Lower leg skin (tissue), 4 donors: ENCODE measurements at regions not wholly inside any gene's neighbourhood (a gene's known extent, or its start where the extent isn't known, plus 50 kb on each side); places are given as distances from the start of the nearest gene placed in this dataset.

Experiments
- DNase-seq, 2 donors: peaks; one replicate each; pipeline ENCODE4 v3.0.0-alpha.2; 2019; ENCODE audit warnings: low spot score in 2 of 2
- H3K4me3 ChIP-seq: fragments of 200-600 bp; sonication (generic); 2 replicates; pipeline ENCODE4 v1.5.1; 2017; ENCODE audit warnings: mild to moderate bottlenecking, low read depth; ENCODE audit not compliant: poor library complexity, severe bottlenecking
- CTCF ChIP-seq, 3 donors: fragments of 450-650 bp; IDR thresholded peaks; one replicate each; pipeline ENCODE4 v1.5.1; 2016; ENCODE audit warnings: antibody characterized with exemption in 3 of 3, mild to moderate bottlenecking in 3 of 3, moderate library complexity in 2 of 3
- POLR2A ChIP-seq, 2 donors: fragments of 450-650 bp; IDR thresholded peaks; one replicate each; pipeline ENCODE4 v1.6.1; 2016 to 2017; ENCODE audit warnings: antibody characterized with exemption in 2 of 2, mild to moderate bottlenecking in 1 of 2, moderate library complexity in 1 of 2
- WGBS, 2 donors: methylation state at CpG; one replicate each; pipeline ENCODE4 v1.1.5; 2018; 5-methylcytosine and 5-hydroxymethylcytosine counted together
- intact Hi-C: fragments of 100-400 bp; cut with DNase I; formaldehyde crosslinking; loops from one replicate; pipeline ENCODE4 v1.15.0; 2023; ENCODE audit warnings: low total_unique reads

- no peak for DNase-seq
- 94 to 97% methylated on average over 5 of the region's 5 CpGs for WGBS, 2 donors
- TF ChIP-seq CTCF (IDR thresholded peaks at IDR 0.05): no peak
- TF ChIP-seq POLR2A (IDR thresholded peaks at IDR 0.05): no peak
Observed at GRCh38 chr9:89912605-89912953, 307.8 kb downstream of the GADD45G start.

GRCh38 chr9:89915187-89915586, 310.4 kb downstream of the GADD45G start:
- intact Hi-C loops: no loop called here
- no peak for TF ChIP-seq CTCF (IDR thresholded peaks at IDR 0.05)
- no peak for TF ChIP-seq POLR2A (IDR thresholded peaks at IDR 0.05)
- peak in 1 of 2 donors; percentile 34 for DNase-seq
- no peak overlapping the region for H3K4me3 ChIP-seq
- WGBS, 2 donors: 96 to 97% methylated on average over 3 of the region's 3 CpGs

More at GRCh38 chr9:89912605-89912953, 307.8 kb downstream of the GADD45G start:
- H3K4me3 ChIP-seq: no peak overlapping the region
- intact Hi-C loops: no loop called here

- WGBS, 2 donors: 73 to 74% methylated on average over 6 of the region's 6 CpGs
- TF ChIP-seq POLR2A (IDR thresholded peaks at IDR 0.05) (no peak), CTCF (IDR thresholded peaks at IDR 0.05) (no peak)
- peak in 1 of 2 donors; percentile 13 for DNase-seq
- H3K4me3 ChIP-seq: no peak overlapping the region
- intact Hi-C loops: no loop called here
Observed at GRCh38 chr9:89916001-89916597, 311.3 kb downstream of the GADD45G start.

GRCh38 chr9:89917861-89918260, 313.0 kb downstream of the GADD45G start:
- peak in 1 of 2 donors; percentile 32 for DNase-seq
- TF ChIP-seq POLR2A (IDR thresholded peaks at IDR 0.05) (no peak), CTCF (IDR thresholded peaks at IDR 0.05) (no peak)
- intact Hi-C loops: no loop called here
- H3K4me3 ChIP-seq: no peak overlapping the region
- 94 to 98% methylated on average over 9 of the region's 9 CpGs for WGBS, 2 donors

- no peak overlapping the region for H3K4me3 ChIP-seq
- WGBS, 2 donors: 69 to 72% methylated on average over 12 of the region's 12 CpGs
- TF ChIP-seq CTCF (IDR thresholded peaks at IDR 0.05): no peak
- TF ChIP-seq POLR2A (IDR thresholded peaks at IDR 0.05): no peak
- peak in 1 of 2 donors; percentile 69 for DNase-seq
- intact Hi-C loops: no loop called here
Observed at GRCh38 chr9:89919171-89919681, 314.4 kb downstream of the GADD45G start.

DNA sequence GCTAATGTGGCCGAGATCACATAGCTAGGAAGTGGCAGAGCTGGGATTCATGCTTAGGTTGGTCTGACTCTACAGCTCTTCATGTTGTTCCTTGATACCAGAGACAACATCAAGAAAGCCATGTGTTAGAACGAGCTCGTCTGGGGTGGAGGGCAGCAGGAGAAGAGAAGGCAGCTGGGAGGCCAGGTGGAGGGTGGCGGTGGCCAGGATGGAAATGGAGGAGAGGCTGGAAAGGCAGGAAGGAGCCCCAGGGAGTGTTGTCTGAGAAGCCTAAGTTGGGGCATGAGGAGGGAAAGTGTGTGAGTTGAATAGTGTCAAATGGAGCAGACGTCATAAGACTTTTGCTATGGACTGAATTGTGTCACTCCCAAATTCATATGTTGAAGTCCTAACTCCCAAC, 315.3 kb downstream of the GADD45G start:
- no peak overlapping the region for H3K4me3 ChIP-seq
- TF ChIP-seq CTCF (IDR thresholded peaks at IDR 0.05) (no peak), POLR2A (IDR thresholded peaks at IDR 0.05) (no peak)
- peak in 1 of 2 donors; percentile 75 for DNase-seq
- WGBS, 2 donors: 92 to 94% methylated on average over 5 of the region's 5 CpGs
- intact Hi-C loops: no loop called here
